ENCODE measurements at regions not wholly inside any gene's neighbourhood (a gene's known extent, or its start where the extent isn't known, plus 50 kb on each side); places are given as distances from the start of the nearest gene placed in this dataset.

DNA sequence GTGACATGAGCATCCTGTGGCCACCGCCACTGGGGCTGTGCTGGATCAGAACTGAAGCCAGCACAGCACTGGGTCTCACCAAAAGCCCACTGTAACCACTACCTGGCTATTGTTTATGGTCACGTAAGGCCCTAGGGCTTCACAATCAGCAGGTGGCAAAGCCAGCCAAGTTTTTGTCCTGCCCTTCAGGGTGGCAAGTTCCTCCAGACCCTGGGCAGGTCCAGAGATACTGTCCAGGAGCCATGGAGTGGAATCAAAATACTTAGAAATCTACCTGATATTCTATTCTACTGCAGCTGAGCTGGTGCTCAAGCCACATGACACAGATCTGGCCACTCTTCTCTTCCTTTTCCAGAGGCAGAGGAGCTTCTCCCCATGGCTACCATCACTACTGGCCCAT, 121.2 kb upstream of the CXXC4 start:
- H3K4me1 Mint-ChIP-seq, result no peaks in the 10 kb centered on the region
- WGBS (ENCODE audit: insufficient coverage), result 63% methylated on average over 1 of the region's 2 CpGs
- no peak for ATAC-seq (replicated peaks in 1 of 4)
- Histone ChIP-seq H3K4me3 (ENCODE audit: control insufficient read depth in 1 of 2, extremely low read depth in 1 of 2, low read length in 1 of 2) (no peak overlapping the region), H3K4me1 (ENCODE audit: control insufficient read depth in 1 of 2, extremely low read depth in 1 of 2, insufficient read depth in 2 of 2, low read length in 2 of 2) (no peaks in the 10 kb centered on the region), H3K27ac (ENCODE audit: low read length) (no peak overlapping the region), H3K36me3 (ENCODE audit: control insufficient read depth in 2 of 2, extremely low read depth in 1 of 2, insufficient read depth in 1 of 2, low read length in 1 of 2) (no peaks in the 10 kb centered on the region), H3K27me3 (replicated peaks in 1 of 2; ENCODE audit: control insufficient read depth in 2 of 2, extremely low read depth in 1 of 2, insufficient read depth in 2 of 2, low read length in 1 of 2) (no peaks in the 10 kb centered on the region), H3K9me3 (no peaks in the 10 kb centered on the region)
- peaks cover 4 to 16% (median 9%) of the 10 kb centered on the region in 3 donors for H3K9me3 Mint-ChIP-seq
- H3K36me3 Mint-ChIP-seq, result no peaks in the 10 kb centered on the region
- ChIA-PET CTCF (no interaction called here), POLR2A (no interaction called here)
- DNase-seq, result no peak
- no peak overlapping the region for H3K4me3 Mint-ChIP-seq
- H3K27me3 Mint-ChIP-seq, result peaks cover 0 to 2% of the 10 kb centered on the region in 2 donors
- no peak overlapping the region for H3K27ac Mint-ChIP-seq

DNA sequence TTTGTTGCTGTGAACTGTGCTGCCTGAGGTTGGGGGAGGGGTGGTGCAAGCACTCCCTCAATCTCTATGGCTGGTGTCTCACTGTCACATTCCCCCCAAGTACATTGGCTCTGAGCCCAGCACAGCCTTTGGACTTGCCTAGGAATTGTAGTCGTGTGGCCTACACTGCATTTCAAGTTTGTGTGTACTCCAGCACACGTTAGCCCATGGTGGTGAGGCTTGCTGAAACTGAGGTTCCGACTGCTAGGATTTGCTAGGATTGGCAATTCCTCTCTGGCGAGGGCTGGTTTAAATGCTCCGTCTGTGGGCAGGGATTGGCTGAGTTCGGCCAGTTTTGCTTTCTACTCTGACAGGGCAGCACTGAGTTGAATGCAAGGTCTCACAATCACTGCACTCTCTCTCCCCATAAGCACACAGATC, 121.7 kb upstream of the CXXC4 start:
- Mint-ChIP-seq H3K4me3 (no peak overlapping the region), H3K9me3 (peaks cover 4 to 16% (median 9%) of the 10 kb centered on the region in 3 donors), H3K4me1 (no peaks in the 10 kb centered on the region), H3K36me3 (no peaks in the 10 kb centered on the region), H3K27me3 (peaks cover 0 to 2% of the 10 kb centered on the region in 2 donors), H3K27ac (no peak overlapping the region)
- no peak overlapping the region for H3K4me3 ChIP-seq (ENCODE audit: control insufficient read depth in 1 of 2, extremely low read depth in 1 of 2, low read length in 1 of 2)
- ChIA-PET POLR2A (no interaction called here), CTCF (no interaction called here)
- H3K27ac ChIP-seq (ENCODE audit: low read length), result no peak overlapping the region
- no peaks in the 10 kb centered on the region for H3K36me3 ChIP-seq (ENCODE audit: control insufficient read depth in 2 of 2, extremely low read depth in 1 of 2, insufficient read depth in 1 of 2, low read length in 1 of 2)
- DNase-seq (no peak), ATAC-seq (replicated peaks in 1 of 4) (no peak)
- no peaks in the 10 kb centered on the region for H3K27me3 ChIP-seq (replicated peaks in 1 of 2; ENCODE audit: control insufficient read depth in 2 of 2, extremely low read depth in 1 of 2, insufficient read depth in 2 of 2, low read length in 1 of 2)
- no peaks in the 10 kb centered on the region for H3K4me1 ChIP-seq (ENCODE audit: control insufficient read depth in 1 of 2, extremely low read depth in 1 of 2, insufficient read depth in 2 of 2, low read length in 2 of 2)
- WGBS (ENCODE audit: insufficient coverage), result 63% methylated on average over 3 of the region's 6 CpGs
- no peaks in the 10 kb centered on the region for H3K9me3 ChIP-seq

DNA sequence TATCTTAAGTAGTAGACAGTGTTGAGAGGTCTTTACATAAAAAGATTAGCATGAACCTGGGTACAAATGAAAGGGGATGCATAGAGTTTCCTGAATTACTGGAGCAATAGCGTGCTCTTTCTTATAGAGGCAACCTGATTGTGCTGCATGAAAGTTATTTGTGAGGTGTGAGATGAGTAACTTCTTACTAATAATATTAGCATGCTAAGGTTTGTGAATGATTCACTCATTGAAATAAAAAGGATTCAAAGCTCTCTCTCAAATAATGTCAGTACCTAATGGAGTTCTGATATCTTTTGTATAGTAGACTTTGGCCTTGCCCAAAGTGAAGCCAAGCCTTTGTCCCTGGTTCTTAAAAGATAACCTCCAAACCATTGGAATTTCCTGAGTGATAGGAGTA, 131.0 kb upstream of the CXXC4 start:
- ATAC-seq (replicated peaks in 1 of 4), result no peak
- no peaks in the 10 kb centered on the region for H3K9me3 ChIP-seq
- Mint-ChIP-seq H3K4me1 (no peaks in the 10 kb centered on the region), H3K9me3 (peaks cover 0 to 8% (median 0%) of the 10 kb centered on the region in 3 donors), H3K4me3 (no peak overlapping the region), H3K36me3 (no peaks in the 10 kb centered on the region), H3K27me3 (no peaks in the 10 kb centered on the region), H3K27ac (no peak overlapping the region)
- POLR2A ChIA-PET, result no interaction called here
- no peak for DNase-seq
- CTCF ChIA-PET, result no interaction called here
- H3K36me3 ChIP-seq (ENCODE audit: control insufficient read depth in 2 of 2, extremely low read depth in 1 of 2, insufficient read depth in 1 of 2, low read length in 1 of 2), result no peaks in the 10 kb centered on the region
- H3K4me1 ChIP-seq (ENCODE audit: control insufficient read depth in 1 of 2, extremely low read depth in 1 of 2, insufficient read depth in 2 of 2, low read length in 2 of 2), result no peaks in the 10 kb centered on the region
- WGBS (ENCODE audit: insufficient coverage), result no CpG with 5 or more reads among the region's 1 CpG
- H3K27ac ChIP-seq (ENCODE audit: low read length), result no peak overlapping the region
- H3K4me3 ChIP-seq (ENCODE audit: control insufficient read depth in 1 of 2, extremely low read depth in 1 of 2, low read length in 1 of 2), result no peak overlapping the region
- H3K27me3 ChIP-seq (replicated peaks in 1 of 2; ENCODE audit: control insufficient read depth in 2 of 2, extremely low read depth in 1 of 2, insufficient read depth in 2 of 2, low read length in 1 of 2), result no peaks in the 10 kb centered on the region

DNA sequence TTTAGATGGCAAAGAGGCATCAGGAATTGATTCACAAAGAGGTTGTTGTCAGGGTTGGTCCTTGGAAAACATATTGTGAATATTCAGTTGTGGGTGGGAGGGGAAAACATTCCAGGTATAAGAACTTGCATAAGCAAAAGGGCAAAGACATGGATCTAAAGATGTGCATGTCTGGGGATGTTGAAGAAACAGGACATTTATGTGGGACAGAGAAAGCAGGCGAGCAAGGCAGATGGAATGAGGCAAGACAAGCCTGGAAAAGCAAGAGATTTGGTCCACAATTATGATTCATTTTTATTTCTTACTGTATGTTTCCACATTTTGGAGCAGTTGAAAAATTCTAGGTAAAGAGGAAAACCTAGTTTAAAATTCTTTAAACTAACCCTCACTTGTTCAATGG, 134.9 kb upstream of the CXXC4 start:
- no peak for ATAC-seq (replicated peaks in 1 of 4)
- no peaks in the 10 kb centered on the region for H3K9me3 ChIP-seq
- Mint-ChIP-seq H3K36me3 (no peaks in the 10 kb centered on the region), H3K4me3 (no peak overlapping the region), H3K9me3 (no peaks in the 10 kb centered on the region), H3K4me1 (no peaks in the 10 kb centered on the region), H3K27me3 (no peaks in the 10 kb centered on the region), H3K27ac (no peak overlapping the region)
- H3K4me3 ChIP-seq (ENCODE audit: control insufficient read depth in 1 of 2, extremely low read depth in 1 of 2, low read length in 1 of 2), result no peak overlapping the region
- no peak for DNase-seq
- no peaks in the 10 kb centered on the region for H3K36me3 ChIP-seq (ENCODE audit: control insufficient read depth in 2 of 2, extremely low read depth in 1 of 2, insufficient read depth in 1 of 2, low read length in 1 of 2)
- no peak overlapping the region for H3K27ac ChIP-seq (ENCODE audit: low read length)
- no peaks in the 10 kb centered on the region for H3K27me3 ChIP-seq (replicated peaks in 1 of 2; ENCODE audit: control insufficient read depth in 2 of 2, extremely low read depth in 1 of 2, insufficient read depth in 2 of 2, low read length in 1 of 2)
- H3K4me1 ChIP-seq (ENCODE audit: control insufficient read depth in 1 of 2, extremely low read depth in 1 of 2, insufficient read depth in 2 of 2, low read length in 2 of 2), result no peaks in the 10 kb centered on the region
- POLR2A ChIA-PET, result no interaction called here
- CTCF ChIA-PET, result interaction anchor here in 1 of 2 donors (0.6 kb wide), 2 partner anchors 211 to 709 kb away, joined by 3 read pairs; no protein-coding TSS in a partner anchor
- WGBS (ENCODE audit: insufficient coverage), result no CpG with 5 or more reads among the region's 1 CpG

DNA sequence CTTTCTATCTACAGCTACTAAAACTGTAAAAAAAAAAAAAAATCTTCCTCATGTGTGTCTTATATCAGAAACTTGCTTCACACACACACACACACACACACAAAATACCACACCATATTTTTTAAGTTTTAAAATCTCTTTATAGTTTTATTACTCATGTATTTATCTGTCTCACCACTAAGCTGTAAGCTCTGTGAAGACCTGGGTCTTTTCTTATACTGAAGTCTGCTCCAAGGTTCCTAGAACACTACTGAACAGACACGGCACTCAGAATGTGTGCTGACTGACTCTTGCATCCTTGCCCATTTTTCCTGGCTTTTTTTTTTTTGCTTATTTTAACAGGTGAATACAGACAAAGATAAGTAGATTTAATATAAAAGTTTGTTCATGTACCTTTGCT, 135.6 kb upstream of the CXXC4 start:
- WGBS (ENCODE audit: insufficient coverage), result no CpG with 5 or more reads among the region's 1 CpG

DNA sequence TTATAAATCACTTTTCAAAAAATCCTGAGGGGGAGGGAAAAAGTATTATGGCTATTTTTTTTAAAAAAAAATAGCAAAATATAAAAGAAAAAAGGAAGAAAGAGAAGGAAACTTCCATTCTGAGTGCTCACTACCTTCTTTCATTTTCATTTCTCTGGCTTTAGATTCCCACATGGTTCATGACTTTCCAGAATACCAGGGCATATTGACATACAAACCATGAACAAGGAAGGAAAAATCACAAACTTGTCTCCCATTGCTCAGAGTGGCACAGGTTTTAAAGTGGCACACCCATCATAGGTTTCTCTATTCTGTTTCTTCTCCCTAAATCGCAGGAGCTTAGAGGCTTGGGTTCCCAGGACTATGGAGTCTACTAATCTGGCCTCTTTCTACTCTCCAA, 136.3 kb upstream of the CXXC4 start:
- Mint-ChIP-seq H3K27ac (no peak overlapping the region), H3K4me1 (no peaks in the 10 kb centered on the region), H3K27me3 (no peaks in the 10 kb centered on the region), H3K9me3 (no peaks in the 10 kb centered on the region), H3K4me3 (no peak overlapping the region), H3K36me3 (no peaks in the 10 kb centered on the region)
- ATAC-seq (replicated peaks in 1 of 4) (no peak), DNase-seq (no peak)
- Histone ChIP-seq H3K36me3 (ENCODE audit: control insufficient read depth in 2 of 2, extremely low read depth in 1 of 2, insufficient read depth in 1 of 2, low read length in 1 of 2) (no peaks in the 10 kb centered on the region), H3K4me1 (ENCODE audit: control insufficient read depth in 1 of 2, extremely low read depth in 1 of 2, insufficient read depth in 2 of 2, low read length in 2 of 2) (no peaks in the 10 kb centered on the region), H3K27ac (ENCODE audit: low read length) (no peak overlapping the region), H3K4me3 (ENCODE audit: control insufficient read depth in 1 of 2, extremely low read depth in 1 of 2, low read length in 1 of 2) (no peak overlapping the region), H3K9me3 (no peaks in the 10 kb centered on the region), H3K27me3 (replicated peaks in 1 of 2; ENCODE audit: control insufficient read depth in 2 of 2, extremely low read depth in 1 of 2, insufficient read depth in 2 of 2, low read length in 1 of 2) (no peaks in the 10 kb centered on the region)
- ChIA-PET CTCF (no interaction called here), POLR2A (no interaction called here)
- WGBS (ENCODE audit: insufficient coverage), result no CpG with 5 or more reads among the region's 1 CpG

More for the DNA sequence above, 135.6 kb upstream of the CXXC4 start:
- POLR2A ChIA-PET, result no interaction called here
- DNase-seq (no peak), ATAC-seq (replicated peaks in 1 of 4) (no peak)
- Histone ChIP-seq H3K36me3 (ENCODE audit: control insufficient read depth in 2 of 2, extremely low read depth in 1 of 2, insufficient read depth in 1 of 2, low read length in 1 of 2) (no peaks in the 10 kb centered on the region), H3K27ac (ENCODE audit: low read length) (no peak overlapping the region), H3K4me3 (ENCODE audit: control insufficient read depth in 1 of 2, extremely low read depth in 1 of 2, low read length in 1 of 2) (no peak overlapping the region), H3K27me3 (replicated peaks in 1 of 2; ENCODE audit: control insufficient read depth in 2 of 2, extremely low read depth in 1 of 2, insufficient read depth in 2 of 2, low read length in 1 of 2) (no peaks in the 10 kb centered on the region), H3K9me3 (no peaks in the 10 kb centered on the region), H3K4me1 (ENCODE audit: control insufficient read depth in 1 of 2, extremely low read depth in 1 of 2, insufficient read depth in 2 of 2, low read length in 2 of 2) (no peaks in the 10 kb centered on the region)
- Mint-ChIP-seq H3K9me3 (no peaks in the 10 kb centered on the region), H3K4me3 (no peak overlapping the region), H3K4me1 (no peaks in the 10 kb centered on the region), H3K36me3 (no peaks in the 10 kb centered on the region), H3K27me3 (no peaks in the 10 kb centered on the region), H3K27ac (no peak overlapping the region)
- CTCF ChIA-PET, result interaction anchor here in 1 of 2 donors (0.6 kb wide), 1 partner anchor 212 kb away, joined by 3 read pairs; no protein-coding TSS in a partner anchor

DNA sequence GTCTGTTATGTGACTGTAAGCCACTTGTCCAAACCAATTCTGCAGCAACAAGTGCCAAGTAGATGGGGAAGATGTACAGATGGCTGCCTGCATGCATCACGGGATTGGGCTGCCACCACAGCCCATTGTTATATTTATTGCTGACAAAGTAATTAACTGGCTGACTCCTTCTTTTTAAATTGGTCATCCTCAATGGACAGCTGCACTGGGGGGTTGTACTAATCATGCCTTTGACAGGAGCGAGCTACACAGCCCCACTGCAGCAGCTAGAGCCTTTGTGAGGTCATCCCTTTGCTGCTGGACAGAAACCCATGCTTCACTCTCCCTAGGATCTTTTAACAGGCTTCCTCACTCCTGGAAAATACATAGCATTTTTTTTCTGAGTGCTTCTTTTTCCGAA, 146.7 kb upstream of the CXXC4 start:
- no peak for ATAC-seq (replicated peaks in 1 of 4)
- CTCF ChIA-PET, result no interaction called here
- Histone ChIP-seq H3K4me1 (ENCODE audit: control insufficient read depth in 1 of 2, extremely low read depth in 1 of 2, insufficient read depth in 2 of 2, low read length in 2 of 2) (no peaks in the 10 kb centered on the region), H3K27ac (ENCODE audit: low read length) (no peak overlapping the region), H3K9me3 (no peaks in the 10 kb centered on the region), H3K27me3 (replicated peaks in 1 of 2; ENCODE audit: control insufficient read depth in 2 of 2, extremely low read depth in 1 of 2, insufficient read depth in 2 of 2, low read length in 1 of 2) (no peaks in the 10 kb centered on the region), H3K36me3 (ENCODE audit: control insufficient read depth in 2 of 2, extremely low read depth in 1 of 2, insufficient read depth in 1 of 2, low read length in 1 of 2) (no peaks in the 10 kb centered on the region), H3K4me3 (ENCODE audit: control insufficient read depth in 1 of 2, extremely low read depth in 1 of 2, low read length in 1 of 2) (no peak overlapping the region)
- Mint-ChIP-seq H3K27me3 (no peaks in the 10 kb centered on the region), H3K36me3 (no peaks in the 10 kb centered on the region), H3K4me3 (no peak overlapping the region), H3K27ac (no peak overlapping the region), H3K4me1 (no peaks in the 10 kb centered on the region), H3K9me3 (peaks cover 0 to under 1% (median 0%) of the 10 kb centered on the region in 3 donors)
- no CpG with 5 or more reads among the region's 3 CpGs for WGBS (ENCODE audit: insufficient coverage)
- no peak for DNase-seq
- POLR2A ChIA-PET, result no interaction called here
